CD14-positive monocyte (primary cell): ENCODE measurements at regions not wholly inside any gene's neighbourhood (a gene's known extent, or its start where the extent isn't known, plus 50 kb on each side); places are given as distances from the start of the nearest gene placed in this dataset.

Experiments used
- DNase-seq, 3 donors: peaks; one replicate each; pipeline ENCODE4 v3.0.0-alpha.2; 2011 to 2022
- H2AFZ ChIP-seq: 2 replicates; pipeline ENCODE4 v1.6.0; 2012; ENCODE audit warnings: mild to moderate bottlenecking, low read depth, low read length, inconsistent platforms; ENCODE audit not compliant: insufficient read depth, poor library complexity, severe bottlenecking
- H3K27ac ChIP-seq, 2 donors: 1 replicate in 1 of 2; 2 replicates in 1 of 2; pipeline ENCODE4 v1.5.1; 2012 to 2013; ENCODE audit warnings: low read length in 2 of 2, control low read depth in 1 of 2, inconsistent platforms in 1 of 2, low read depth in 1 of 2, mild to moderate bottlenecking in 1 of 2
- H3K27me3 ChIP-seq, 2 donors: one replicate each; pipeline versions ENCODE4 v1.6.0 to v1.6.1; 2011 to 2013; ENCODE audit warnings: low read length in 2 of 2; ENCODE audit not compliant: control insufficient read depth in 2 of 2, insufficient read depth in 2 of 2
- H3K36me3 ChIP-seq, 2 donors: replicated peaks in 1 of 2; 1 replicate in 1 of 2; 2 replicates in 1 of 2; pipeline versions ENCODE4 v1.5.1 to v1.6.1; 2012 to 2013; ENCODE audit warnings: low read length in 2 of 2, control low read depth in 1 of 2, inconsistent platforms in 1 of 2, mild to moderate bottlenecking in 1 of 2; ENCODE audit not compliant: insufficient read depth in 2 of 2, control insufficient read depth in 1 of 2
- H3K4me1 ChIP-seq, 2 donors: 1 replicate in 1 of 2; 2 replicates in 1 of 2; pipeline versions ENCODE4 v1.5.1 to v1.6.1; 2012 to 2013; ENCODE audit warnings: low read length in 2 of 2, control low read depth in 1 of 2, inconsistent platforms in 1 of 2, mild to moderate bottlenecking in 1 of 2, moderate library complexity in 1 of 2; ENCODE audit not compliant: insufficient read depth in 2 of 2, control insufficient read depth in 1 of 2
- H3K4me2 ChIP-seq: replicated peaks from 2 replicates; pipeline ENCODE3; 2012; ENCODE audit warnings: low read length, moderate library complexity, mild to moderate bottlenecking; ENCODE audit not compliant: poor library complexity, severe bottlenecking; ENCODE audit errors: extremely low read depth
- H3K4me3 ChIP-seq, 3 experiments: fragments of 200-600 bp in 1 of 3; sonication (generic) in 1 of 3; replicated peaks in 1 of 3; 1 replicate in 2 of 3; 2 replicates in 1 of 3; pipeline ENCODE4 v1.5.1; 2011 to 2013; ENCODE audit warnings: low read length in 3 of 3, mild to moderate bottlenecking in 3 of 3, control low read depth in 2 of 3, low read depth in 2 of 3, inconsistent platforms in 1 of 3, moderate library complexity in 1 of 3
- H3K79me2 ChIP-seq: 2 replicates; pipeline ENCODE4 v1.6.0; 2012; ENCODE audit warnings: mild to moderate bottlenecking, control low read depth, inconsistent platforms, low read length, moderate library complexity; ENCODE audit not compliant: insufficient read depth
- H3K9ac ChIP-seq: 2 replicates; pipeline ENCODE4 v1.6.0; 2017; ENCODE audit warnings: low read length, mild to moderate bottlenecking; ENCODE audit not compliant: insufficient read depth, poor library complexity, severe bottlenecking
- H3K9me3 ChIP-seq, 2 donors: replicated peaks in 1 of 2; 1 replicate in 1 of 2; 2 replicates in 1 of 2; pipeline versions ENCODE4 v1.5.1 to v1.6.1; 2012 to 2013; ENCODE audit warnings: low read length in 2 of 2, control low read depth in 1 of 2; ENCODE audit not compliant: control insufficient read depth in 1 of 2, insufficient read depth in 1 of 2
- H4K20me1 ChIP-seq: 2 replicates; pipeline ENCODE4 v1.6.0; 2012; ENCODE audit warnings: mild to moderate bottlenecking, low read length, control low read depth, moderate library complexity; ENCODE audit not compliant: insufficient read depth
- H3K27ac Mint-ChIP-seq, 7 donors: one replicate each; pipeline ENCODE4 v1.8.0; 2020; ENCODE audit warnings: mild to moderate bottlenecking in 7 of 7, mixed read lengths in 7 of 7, moderate library complexity in 6 of 7, inconsistent platforms in 2 of 7
- H3K27me3 Mint-ChIP-seq, 3 donors: one replicate each; pipeline ENCODE4 v1.8.0; 2021 to 2022; ENCODE audit warnings: low read depth in 3 of 3, mild to moderate bottlenecking in 3 of 3, mixed read lengths in 3 of 3, moderate library complexity in 3 of 3, inconsistent platforms in 1 of 3
- H3K36me3 Mint-ChIP-seq, 2 donors: one replicate each; pipeline ENCODE4 v1.8.0; 2020; ENCODE audit warnings: mixed read lengths in 2 of 2, inconsistent platforms in 1 of 2, mild to moderate bottlenecking in 1 of 2
- H3K4me1 Mint-ChIP-seq: one replicate; pipeline ENCODE4 v1.8.0; 2020; ENCODE audit warnings: mild to moderate bottlenecking, mixed read lengths
- H3K4me3 Mint-ChIP-seq, 2 donors: one replicate each; pipeline ENCODE4 v1.8.0; 2020; ENCODE audit warnings: mild to moderate bottlenecking in 2 of 2, mixed read lengths in 2 of 2, moderate library complexity in 1 of 2
- H3K9me3 Mint-ChIP-seq, 7 donors: one replicate each; pipeline ENCODE4 v1.8.0; 2020 to 2022; ENCODE audit warnings: mixed read lengths in 7 of 7, mild to moderate bottlenecking in 6 of 7, moderate library complexity in 6 of 7, inconsistent platforms in 2 of 7
- WGBS: methylation state at CpG from one replicate; pipeline ENCODE4 v1.1.5; 2013; ENCODE audit warnings: missing lambda C conversion rate; ENCODE audit not compliant: insufficient coverage; 5-methylcytosine and 5-hydroxymethylcytosine counted together
- intact Hi-C, 2 donors: fragments of 100-400 bp; cut with micrococcal nuclease; formaldehyde crosslinking; loops; one replicate each; pipeline versions ENCODE4 v1.15.0 to v1.15.1; 2023
- TF ChIP-seq, protein P1 (sequence below): fragments of 200-600 bp; IDR thresholded peaks from one replicate; pipeline ENCODE4 v1.8.0; 2022; ENCODE audit warnings: antibody characterized with exemption, mild to moderate bottlenecking

- H3K9me3 ChIP-seq: peaks cover 0 to 11% of the 10 kb centered on the region in 2 donors
- no peak overlapping the region for H3K27ac Mint-ChIP-seq
- H3K27ac ChIP-seq: no peak overlapping the region
- TF ChIP-seq, protein P1, sequence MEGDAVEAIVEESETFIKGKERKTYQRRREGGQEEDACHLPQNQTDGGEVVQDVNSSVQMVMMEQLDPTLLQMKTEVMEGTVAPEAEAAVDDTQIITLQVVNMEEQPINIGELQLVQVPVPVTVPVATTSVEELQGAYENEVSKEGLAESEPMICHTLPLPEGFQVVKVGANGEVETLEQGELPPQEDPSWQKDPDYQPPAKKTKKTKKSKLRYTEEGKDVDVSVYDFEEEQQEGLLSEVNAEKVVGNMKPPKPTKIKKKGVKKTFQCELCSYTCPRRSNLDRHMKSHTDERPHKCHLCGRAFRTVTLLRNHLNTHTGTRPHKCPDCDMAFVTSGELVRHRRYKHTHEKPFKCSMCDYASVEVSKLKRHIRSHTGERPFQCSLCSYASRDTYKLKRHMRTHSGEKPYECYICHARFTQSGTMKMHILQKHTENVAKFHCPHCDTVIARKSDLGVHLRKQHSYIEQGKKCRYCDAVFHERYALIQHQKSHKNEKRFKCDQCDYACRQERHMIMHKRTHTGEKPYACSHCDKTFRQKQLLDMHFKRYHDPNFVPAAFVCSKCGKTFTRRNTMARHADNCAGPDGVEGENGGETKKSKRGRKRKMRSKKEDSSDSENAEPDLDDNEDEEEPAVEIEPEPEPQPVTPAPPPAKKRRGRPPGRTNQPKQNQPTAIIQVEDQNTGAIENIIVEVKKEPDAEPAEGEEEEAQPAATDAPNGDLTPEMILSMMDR: no peak
- H3K4me1 Mint-ChIP-seq: no peaks in the 10 kb centered on the region
- H3K9me3 Mint-ChIP-seq: peaks cover 0 to 12% (median 8%) of the 10 kb centered on the region in 7 donors
- WGBS: no CpG with 5 or more reads among the region's 1 CpG
- no peaks in the 10 kb centered on the region for H3K27me3 ChIP-seq
- H3K4me3 Mint-ChIP-seq: no peak overlapping the region
- no peak overlapping the region for H3K9ac ChIP-seq
- no peak overlapping the region for H3K4me2 ChIP-seq
- H3K36me3 ChIP-seq: no peaks in the 10 kb centered on the region
- H3K36me3 Mint-ChIP-seq: no peaks in the 10 kb centered on the region
- no peaks in the 10 kb centered on the region for H4K20me1 ChIP-seq
- no peak overlapping the region for H3K4me3 ChIP-seq
- H3K79me2 ChIP-seq: no peaks in the 10 kb centered on the region
- H3K4me1 ChIP-seq: no peaks in the 10 kb centered on the region
- H2AFZ ChIP-seq: no peak overlapping the region
- DNase-seq: no peak
- intact Hi-C loops: no loop called here
- H3K27me3 Mint-ChIP-seq: peaks cover 0 to 1% (median 0%) of the 10 kb centered on the region in 3 donors
Observed at GRCh38 chr12:77214136-77214535, 148.8 kb upstream of the E2F7 start.

DNA sequence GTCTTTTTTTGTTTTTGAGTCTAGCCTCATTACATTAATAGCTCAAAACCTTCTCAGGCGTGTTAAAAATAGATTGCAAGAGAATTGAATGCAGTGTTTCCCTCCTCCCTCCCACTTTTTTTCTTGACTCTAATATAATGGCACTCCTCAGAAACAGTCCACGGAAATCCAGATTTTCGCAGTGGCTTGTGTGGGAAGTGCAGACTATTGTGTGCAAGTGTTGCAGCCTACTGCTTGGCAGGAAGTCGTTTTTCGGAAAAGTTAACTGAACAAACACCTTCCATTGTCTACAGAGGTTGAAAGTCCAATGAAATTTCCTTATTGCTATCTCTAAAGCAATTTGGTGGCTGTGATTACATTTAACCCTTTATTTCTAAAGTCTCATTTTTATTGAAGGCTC lies 147.9 kb upstream of the E2F7 start:
- Histone ChIP-seq H3K4me2 (no peak overlapping the region), H3K79me2 (no peaks in the 10 kb centered on the region), H4K20me1 (no peaks in the 10 kb centered on the region), H3K4me1 (no peaks in the 10 kb centered on the region), H2AFZ (no peak overlapping the region), H3K9ac (no peak overlapping the region), H3K27ac (no peak overlapping the region), H3K36me3 (no peaks in the 10 kb centered on the region), H3K4me3 (no peak overlapping the region), H3K9me3 (peaks cover 0 to 11% of the 10 kb centered on the region in 2 donors), H3K27me3 (no peaks in the 10 kb centered on the region)
- intact Hi-C loops: no loop called here
- peaks cover 0 to 1% (median 0%) of the 10 kb centered on the region in 3 donors for H3K27me3 Mint-ChIP-seq
- DNase-seq: no peak
- TF ChIP-seq, protein P1: no peak
- H3K9me3 Mint-ChIP-seq: peaks cover 0 to 12% (median 8%) of the 10 kb centered on the region in 7 donors
- no peak overlapping the region for H3K27ac Mint-ChIP-seq
- no peak overlapping the region for H3K4me3 Mint-ChIP-seq
- no peaks in the 10 kb centered on the region for H3K4me1 Mint-ChIP-seq
- no peaks in the 10 kb centered on the region for H3K36me3 Mint-ChIP-seq
- no CpG with 5 or more reads among the region's 5 CpGs for WGBS
